NOMO-1 (cell line): ENCODE measurements at regions not wholly inside any gene's neighbourhood (a gene's known extent, or its start where the extent isn't known, plus 50 kb on each side); places are given as distances from the start of the nearest gene placed in this dataset.
"Not testable (repeated sequence)": the region's sequence is repeated elsewhere in the genome, so short reads cannot be mapped to it uniquely, and the experiment has no call there.

ENCODE experiments used
- DNase-seq, 2 experiments: peaks; one replicate each; lab custom pipeline; 2025; ENCODE audit not compliant: unreplicated experiment in 2 of 2; lab: John Stamatoyannopoulos, UW

GRCh38 chr21:17738176-17738953, 80.8 kb downstream of the C21orf91 start:
- DNase-seq: no peak

- no peak for DNase-seq
These were observed 83.1 kb downstream of the C21orf91 start for GRCh38 chr21:17736072-17736471.

GRCh38 chr21:17733209-17733608, 85.9 kb downstream of the C21orf91 start:
- no peak for DNase-seq

GRCh38 chr21:17732306-17732705, 86.8 kb downstream of the C21orf91 start:
- DNase-seq: no peak

GRCh38 chr21:17731554-17731953, 87.6 kb downstream of the C21orf91 start:
- DNase-seq: no peak

GRCh38 chr21:17730782-17731181, 88.4 kb downstream of the C21orf91 start:
- DNase-seq: peak; percentile 68 to 95

GRCh38 chr21:17729455-17729854, 89.7 kb downstream of the C21orf91 start:
- DNase-seq: no peak

- DNase-seq: no peak
These were observed 91.8 kb downstream of the C21orf91 start for GRCh38 chr21:17727361-17727760.

GRCh38 chr21:17726047-17726829, 92.9 kb downstream of the C21orf91 start:
- no peak for DNase-seq

GRCh38 chr21:17725339-17725738, 93.8 kb downstream of the C21orf91 start:
- no peak for DNase-seq

GRCh38 chr21:17712887-17713286, 100.2 kb upstream of the BTG3 start:
- DNase-seq: no peak

GRCh38 chr21:17711896-17712295, 99.2 kb upstream of the BTG3 start:
- peak in 1 of 2 experiments; percentile 35 for DNase-seq

- DNase-seq: peak in 1 of 2 experiments; percentile 27
These were observed 96.5 kb upstream of the BTG3 start for GRCh38 chr21:17709266-17709611.

- DNase-seq: no peak
These were observed 96.0 kb upstream of the BTG3 start for GRCh38 chr21:17708522-17709265.

- DNase-seq: no peak
These were observed 87.0 kb upstream of the BTG3 start for GRCh38 chr21:17699524-17700189.

GRCh38 chr21:17697473-17697872, 84.8 kb upstream of the BTG3 start:
- no peak for DNase-seq

- DNase-seq: not testable (repeated sequence)
These were observed 81.7 kb upstream of the BTG3 start for GRCh38 chr21:17694416-17694815.

GRCh38 chr21:17693801-17694200, 81.1 kb upstream of the BTG3 start:
- no peak for DNase-seq

GRCh38 chr21:17690078-17690494, 77.4 kb upstream of the BTG3 start:
- DNase-seq: no peak

GRCh38 chr21:17688912-17689874, 76.5 kb upstream of the BTG3 start:
- DNase-seq: no peak
